ENCODE measurements at regions not wholly inside any gene's neighbourhood (a gene's known extent, or its start where the extent isn't known, plus 50 kb on each side); places are given as distances from the start of the nearest gene placed in this dataset.

DNA sequence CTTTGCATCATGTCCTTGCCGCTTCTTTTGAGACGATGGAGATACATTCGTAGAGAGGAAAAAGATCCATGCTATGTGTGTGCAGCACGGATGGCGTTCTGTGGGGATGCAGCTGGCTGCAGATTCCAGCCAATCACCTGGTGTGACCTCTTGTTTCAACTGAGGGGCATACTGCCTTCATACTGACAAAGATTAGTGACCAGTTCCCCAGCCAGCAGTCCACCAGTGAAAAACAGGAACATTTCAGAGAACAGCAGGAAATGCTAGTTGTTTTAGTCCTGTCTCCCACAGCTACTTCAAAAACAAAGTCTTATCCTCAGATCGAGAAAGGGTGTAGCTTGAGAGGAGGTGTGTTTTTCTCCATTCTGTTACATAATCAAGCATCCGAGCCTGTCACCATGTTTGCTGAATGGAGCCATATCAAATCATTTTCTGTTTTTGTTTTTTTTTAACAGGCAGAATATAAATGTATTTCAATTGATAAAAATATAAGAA is 255.7 kb upstream of the FMN2 start:
- ATAC-seq (ENCODE audit: insufficient read depth, low FRiP score): no peak
- no peak for TF ChIP-seq CTCF (IDR thresholded peaks at IDR 0.05; ENCODE audit: control extremely low read depth, extremely low read depth)
- Histone ChIP-seq H3K9me3 (ENCODE audit: control insufficient read depth in 4 of 4, insufficient read depth in 3 of 4, low read length in 3 of 4) (peaks cover 0 to 2% (median 0%) of the 10 kb centered on the region in 4 donors), H3K27ac (ENCODE audit: low read depth in 1 of 2, low read length in 1 of 2) (no peak overlapping the region), H3K4me1 (ENCODE audit: control insufficient read depth in 5 of 5, insufficient read depth in 5 of 5, low read length in 5 of 5) (no peaks in the 10 kb centered on the region), H3K27me3 (ENCODE audit: control insufficient read depth in 3 of 3, insufficient read depth in 3 of 3, low read length in 2 of 3) (no peaks in the 10 kb centered on the region), H3K36me3 (ENCODE audit: control insufficient read depth in 4 of 4, insufficient read depth in 4 of 4, low read length in 4 of 4) (no peaks in the 10 kb centered on the region), H3K9ac (ENCODE audit: insufficient read depth in 1 of 2, low read length in 2 of 2) (no peak overlapping the region), H3K4me3 (no peak overlapping the region)
- WGBS, 2 donors: 60 to 75% methylated on average over 7 of the region's 7 CpGs
- peak in 2 of 3 donors; percentile 8 to 12 for DNase-seq

GRCh38 chr1:239840336-239840735 is 251.3 kb upstream of the FMN2 start:
- WGBS, 2 donors: 89 to 98% methylated on average over 1 of the region's 1 CpG
- Histone ChIP-seq H3K27me3 (ENCODE audit: control insufficient read depth in 3 of 3, insufficient read depth in 3 of 3, low read length in 2 of 3) (no peaks in the 10 kb centered on the region), H3K36me3 (ENCODE audit: control insufficient read depth in 4 of 4, insufficient read depth in 4 of 4, low read length in 4 of 4) (no peaks in the 10 kb centered on the region), H3K27ac (ENCODE audit: low read depth in 1 of 2, low read length in 1 of 2) (no peak overlapping the region), H3K4me3 (no peak overlapping the region), H3K9ac (ENCODE audit: insufficient read depth in 1 of 2, low read length in 2 of 2) (no peak overlapping the region), H3K9me3 (ENCODE audit: control insufficient read depth in 4 of 4, insufficient read depth in 3 of 4, low read length in 3 of 4) (peaks cover 0 to 2% (median 0%) of the 10 kb centered on the region in 4 donors), H3K4me1 (ENCODE audit: control insufficient read depth in 5 of 5, insufficient read depth in 5 of 5, low read length in 5 of 5) (no peaks in the 10 kb centered on the region)
- no peak for DNase-seq
- ATAC-seq (ENCODE audit: insufficient read depth, low FRiP score): no peak
- no peak for TF ChIP-seq CTCF (IDR thresholded peaks at IDR 0.05; ENCODE audit: control extremely low read depth, extremely low read depth)

GRCh38 chr1:239840790-239841189 is 250.9 kb upstream of the FMN2 start:
- WGBS, 2 donors: 71 to 72% methylated on average over 3 of the region's 3 CpGs
- Histone ChIP-seq H3K27me3 (ENCODE audit: control insufficient read depth in 3 of 3, insufficient read depth in 3 of 3, low read length in 2 of 3) (no peaks in the 10 kb centered on the region), H3K36me3 (ENCODE audit: control insufficient read depth in 4 of 4, insufficient read depth in 4 of 4, low read length in 4 of 4) (no peaks in the 10 kb centered on the region), H3K9ac (ENCODE audit: insufficient read depth in 1 of 2, low read length in 2 of 2) (no peak overlapping the region), H3K4me3 (no peak overlapping the region), H3K4me1 (ENCODE audit: control insufficient read depth in 5 of 5, insufficient read depth in 5 of 5, low read length in 5 of 5) (no peaks in the 10 kb centered on the region), H3K27ac (ENCODE audit: low read depth in 1 of 2, low read length in 1 of 2) (no peak overlapping the region), H3K9me3 (ENCODE audit: control insufficient read depth in 4 of 4, insufficient read depth in 3 of 4, low read length in 3 of 4) (peaks cover 0 to 2% (median 0%) of the 10 kb centered on the region in 4 donors)
- no peak for DNase-seq
- no peak for TF ChIP-seq CTCF (IDR thresholded peaks at IDR 0.05; ENCODE audit: control extremely low read depth, extremely low read depth)
- ATAC-seq (ENCODE audit: insufficient read depth, low FRiP score): no peak

DNA sequence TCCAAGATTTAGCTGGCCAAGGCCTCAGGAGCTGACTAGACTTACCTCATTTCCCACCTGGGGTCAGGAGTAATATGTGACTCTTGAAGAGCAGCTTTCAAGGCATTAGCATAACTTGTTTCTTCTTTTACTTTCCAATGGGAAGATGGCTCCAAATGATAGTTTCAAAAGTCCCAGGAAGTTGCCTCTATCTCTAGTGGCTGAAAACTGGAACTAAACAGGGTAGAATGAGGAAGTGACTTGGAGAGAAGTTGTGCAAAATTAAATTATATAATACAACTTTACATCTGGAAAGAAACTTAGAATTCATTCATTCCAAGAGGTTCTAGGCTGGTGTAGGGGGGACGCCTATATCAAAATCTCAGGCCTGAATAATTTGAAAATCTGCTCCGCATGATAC is 250.1 kb upstream of the FMN2 start:
- no peaks in the 10 kb centered on the region for H3K27me3 ChIP-seq (ENCODE audit: control insufficient read depth in 3 of 3, insufficient read depth in 3 of 3, low read length in 2 of 3)
- H3K9ac ChIP-seq (ENCODE audit: insufficient read depth in 1 of 2, low read length in 2 of 2): no peak overlapping the region
- no peaks in the 10 kb centered on the region for H3K4me1 ChIP-seq (ENCODE audit: control insufficient read depth in 5 of 5, insufficient read depth in 5 of 5, low read length in 5 of 5)
- H3K36me3 ChIP-seq (ENCODE audit: control insufficient read depth in 4 of 4, insufficient read depth in 4 of 4, low read length in 4 of 4): no peaks in the 10 kb centered on the region
- H3K4me3 ChIP-seq: no peak overlapping the region
- no peaks in the 10 kb centered on the region for H3K9me3 ChIP-seq (ENCODE audit: control insufficient read depth in 4 of 4, insufficient read depth in 3 of 4, low read length in 3 of 4)
- no peak for ATAC-seq (ENCODE audit: insufficient read depth, low FRiP score)
- DNase-seq: no peak
- no peak for TF ChIP-seq CTCF (IDR thresholded peaks at IDR 0.05; ENCODE audit: control extremely low read depth, extremely low read depth)
- no peak overlapping the region for H3K27ac ChIP-seq (ENCODE audit: low read depth in 1 of 2, low read length in 1 of 2)
- WGBS, 2 donors: 95 to 97% methylated on average over 2 of the region's 2 CpGs

Measured in lung (tissue), 11 donors.